ENCODE measurements at regions not wholly inside any gene's neighbourhood (a gene's known extent, or its start where the extent isn't known, plus 50 kb on each side); places are given as distances from the start of the nearest gene placed in this dataset.

DNA sequence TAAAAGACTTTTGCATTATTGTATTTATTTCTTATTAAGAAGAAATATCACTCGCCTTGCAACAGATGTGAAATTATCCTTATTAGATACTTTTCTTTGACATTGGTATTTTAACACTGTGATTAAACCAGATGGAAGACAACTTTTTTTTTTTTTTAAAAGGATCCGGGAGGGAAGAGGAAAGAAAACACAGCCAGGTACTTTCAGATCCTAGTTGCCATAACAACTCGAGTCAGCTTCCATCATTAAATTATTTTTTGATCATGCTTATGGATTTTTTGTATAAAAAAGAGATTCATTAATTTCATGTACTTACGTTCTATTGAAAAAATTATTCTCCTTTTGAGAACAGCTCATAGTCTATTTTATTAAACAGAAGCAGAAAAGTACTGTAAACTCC is 515.7 kb downstream of the TBC1D4 start:
- TF ChIP-seq CTCF (IDR thresholded peaks at IDR 0.05) (no peak), EP300 (IDR thresholded peaks at IDR 0.05) (no peak), POLR2AphosphoS5 (IDR thresholded peaks at IDR 0.05) (no peak), POLR2A (IDR thresholded peaks at IDR 0.05; ENCODE audit: low read depth) (no peak)
